Natural killer cell (primary cell): ENCODE measurements at regions not wholly inside any gene's neighbourhood (a gene's known extent, or its start where the extent isn't known, plus 50 kb on each side); places are given as distances from the start of the nearest gene placed in this dataset.

Experiments used
- ATAC-seq, 3 donors: fragments of 150-1000 bp in 2 of 3; fragments of 200-7000 bp in 1 of 3; cut with Tn5 transposase; 1 replicate in 1 of 3; 2 replicates in 2 of 3; pipeline ENCODE4 v1.10.0; 2021; ENCODE audit warnings: mild to moderate bottlenecking in 2 of 3, moderate library complexity in 2 of 3
- DNase-seq, 2 donors: peaks; one replicate each; pipeline versions ENCODE4 v3.0.0 to v3.0.0-alpha.2; 2013 to 2021; ENCODE audit warnings: mixed read lengths in 1 of 2
- H3K27ac ChIP-seq: one replicate; pipeline ENCODE4 v1.5.1; 2013; ENCODE audit warnings: mild to moderate bottlenecking, low read length
- H3K27me3 ChIP-seq: one replicate; pipeline ENCODE4 v1.6.1; 2013; ENCODE audit warnings: low read length; ENCODE audit not compliant: control insufficient read depth, insufficient read depth
- H3K36me3 ChIP-seq: one replicate; pipeline ENCODE4 v1.6.1; 2013; ENCODE audit warnings: low read length; ENCODE audit not compliant: control insufficient read depth, insufficient read depth
- H3K4me1 ChIP-seq: one replicate; pipeline ENCODE4 v1.6.1; 2013; ENCODE audit warnings: low read length; ENCODE audit not compliant: control insufficient read depth, insufficient read depth
- H3K4me3 ChIP-seq: one replicate; pipeline ENCODE4 v1.5.1; 2013; ENCODE audit warnings: low read length
- H3K9me3 ChIP-seq: one replicate; pipeline ENCODE4 v1.6.1; 2013; ENCODE audit warnings: low read length; ENCODE audit not compliant: control insufficient read depth, insufficient read depth
- H3K27ac Mint-ChIP-seq, 2 donors: one replicate each; pipeline ENCODE4 v1.8.0; 2022; ENCODE audit warnings: mild to moderate bottlenecking in 2 of 2, mixed read lengths in 2 of 2, moderate library complexity in 1 of 2
- H3K27me3 Mint-ChIP-seq, 2 donors: one replicate each; pipeline ENCODE4 v1.8.0; 2022; ENCODE audit warnings: low read depth in 2 of 2, mixed read lengths in 2 of 2
- H3K36me3 Mint-ChIP-seq: one replicate; pipeline ENCODE4 v1.8.0; 2022; ENCODE audit warnings: mixed read lengths
- H3K4me1 Mint-ChIP-seq, 2 donors: one replicate each; pipeline ENCODE4 v1.8.0; 2022; ENCODE audit warnings: mixed read lengths in 2 of 2
- H3K4me3 Mint-ChIP-seq: one replicate; pipeline ENCODE4 v1.8.0; 2022; ENCODE audit warnings: mild to moderate bottlenecking, moderate library complexity, mixed read lengths
- H3K9me3 Mint-ChIP-seq, 2 donors: one replicate each; pipeline ENCODE4 v1.8.0; 2022; ENCODE audit warnings: mixed read lengths in 2 of 2
- CTCF ChIP-seq: fragments of 200-600 bp; IDR thresholded peaks from one replicate; pipeline ENCODE4 v1.8.0; 2022; ENCODE audit warnings: antibody characterized with exemption
- WGBS: methylation state at CpG from one replicate; pipeline ENCODE4 v1.1.7; 2013; ENCODE audit warnings: missing lambda C conversion rate; ENCODE audit not compliant: insufficient coverage; 5-methylcytosine and 5-hydroxymethylcytosine counted together
- intact Hi-C: fragments of 100-400 bp; cut with micrococcal nuclease; formaldehyde crosslinking; loops from one replicate; pipeline ENCODE4 v1.14.2; 2022

- intact Hi-C loops: no loop called here
- H3K4me3 ChIP-seq: no peak overlapping the region
- no peak overlapping the region for H3K27ac ChIP-seq
- no peaks in the 10 kb centered on the region for H3K4me1 Mint-ChIP-seq
- ATAC-seq: no peak
- DNase-seq: no peak
- no peaks in the 10 kb centered on the region for H3K27me3 ChIP-seq
- no peaks in the 10 kb centered on the region for H3K9me3 Mint-ChIP-seq
- H3K4me1 ChIP-seq: no peaks in the 10 kb centered on the region
- no peak overlapping the region for H3K27ac Mint-ChIP-seq
- H3K36me3 ChIP-seq: no peaks in the 10 kb centered on the region
- no peak overlapping the region for H3K4me3 Mint-ChIP-seq
- TF ChIP-seq CTCF: no peak
- H3K27me3 Mint-ChIP-seq: no peaks in the 10 kb centered on the region
- no peaks in the 10 kb centered on the region for H3K9me3 ChIP-seq
- no peaks in the 10 kb centered on the region for H3K36me3 Mint-ChIP-seq
These were observed 101.9 kb downstream of the PCTP start for GRCh38 chr17:55852734-55853133.

- WGBS: 90% methylated on average over 2 of the region's 2 CpGs
- H3K4me3 ChIP-seq: no peak overlapping the region
- ATAC-seq (no peak), DNase-seq (no peak)
- intact Hi-C loops: no loop called here
- H3K9me3 ChIP-seq: no peaks in the 10 kb centered on the region
- no peaks in the 10 kb centered on the region for H3K4me1 ChIP-seq
- no peaks in the 10 kb centered on the region for H3K36me3 ChIP-seq
- Mint-ChIP-seq H3K36me3 (no peaks in the 10 kb centered on the region), H3K4me3 (no peak overlapping the region), H3K9me3 (peaks cover 0 to 3% of the 10 kb centered on the region in 2 donors), H3K4me1 (no peaks in the 10 kb centered on the region), H3K27me3 (peaks cover 0 to 3% of the 10 kb centered on the region in 2 donors), H3K27ac (no peak overlapping the region)
- H3K27ac ChIP-seq: no peak overlapping the region
- no peaks in the 10 kb centered on the region for H3K27me3 ChIP-seq
- TF ChIP-seq CTCF: no peak
These were observed 108.5 kb downstream of the PCTP start for GRCh38 chr17:55859301-55859795.

- TF ChIP-seq CTCF: no peak
- Mint-ChIP-seq H3K36me3 (no peaks in the 10 kb centered on the region), H3K27ac (no peak overlapping the region), H3K4me1 (no peaks in the 10 kb centered on the region), H3K9me3 (peaks cover 0 to 5% of the 10 kb centered on the region in 2 donors), H3K4me3 (no peak overlapping the region), H3K27me3 (peaks cover 0 to 3% of the 10 kb centered on the region in 2 donors)
- ATAC-seq: no peak
- Histone ChIP-seq H3K4me3 (no peak overlapping the region), H3K27me3 (no peaks in the 10 kb centered on the region), H3K36me3 (no peaks in the 10 kb centered on the region), H3K27ac (no peak overlapping the region), H3K4me1 (no peaks in the 10 kb centered on the region), H3K9me3 (no peaks in the 10 kb centered on the region)
- intact Hi-C loops: no loop called here
- DNase-seq: no peak
These were observed 114.4 kb downstream of the PCTP start for GRCh38 chr17:55865072-55865762.

GRCh38 chr17:55870044-55870443, 119.2 kb downstream of the PCTP start:
- no peaks in the 10 kb centered on the region for H3K27me3 Mint-ChIP-seq
- ATAC-seq (no peak), DNase-seq (no peak)
- Histone ChIP-seq H3K4me1 (no peaks in the 10 kb centered on the region), H3K36me3 (no peaks in the 10 kb centered on the region), H3K9me3 (no peaks in the 10 kb centered on the region), H3K27me3 (no peaks in the 10 kb centered on the region), H3K4me3 (no peak overlapping the region), H3K27ac (no peak overlapping the region)
- H3K4me1 Mint-ChIP-seq: no peaks in the 10 kb centered on the region
- peaks cover 0 to under 1% of the 10 kb centered on the region in 2 donors for H3K9me3 Mint-ChIP-seq
- TF ChIP-seq CTCF: no peak
- H3K36me3 Mint-ChIP-seq: no peaks in the 10 kb centered on the region
- H3K4me3 Mint-ChIP-seq: no peak overlapping the region
- intact Hi-C loops: no loop called here
- no peak overlapping the region for H3K27ac Mint-ChIP-seq
